ENCODE measurements at regions not wholly inside any gene's neighbourhood (a gene's known extent, or its start where the extent isn't known, plus 50 kb on each side); places are given as distances from the start of the nearest gene placed in this dataset.
A peak's percentile ranks its signal among the peaks of the same experiment; 100 is the strongest.

DNA sequence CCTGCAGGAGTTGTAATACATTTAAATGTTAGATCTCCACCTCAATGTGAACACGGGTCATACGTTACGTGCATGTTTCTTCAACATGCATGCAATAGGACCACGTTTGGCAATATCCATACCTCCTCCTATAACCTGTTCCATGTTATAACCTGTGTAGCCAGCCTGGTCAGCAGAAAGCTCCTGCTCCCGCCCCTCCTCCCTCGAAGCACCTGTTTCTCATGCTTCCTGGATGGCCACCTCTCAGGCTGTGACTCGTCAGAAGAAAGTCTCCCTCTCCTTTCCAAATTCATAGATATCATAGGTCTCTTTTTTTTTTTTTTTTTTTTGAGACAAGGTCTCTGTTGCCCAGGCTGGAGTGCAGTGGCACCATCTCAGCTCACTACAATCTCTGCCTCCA lies 96.5 kb downstream of the HMX1 start:
- DNase-seq = peak in 3 of 10 donors; percentile 20 to 52 (median 24)
- intact Hi-C loops (cut with DNase I) = no loop called here

GRCh38 chr4:8774071-8774470 lies 97.6 kb downstream of the HMX1 start:
- intact Hi-C loops (cut with DNase I) = no loop called here
- DNase-seq = peak in 3 of 10 donors; percentile 29 to 46 (median 40)

DNA sequence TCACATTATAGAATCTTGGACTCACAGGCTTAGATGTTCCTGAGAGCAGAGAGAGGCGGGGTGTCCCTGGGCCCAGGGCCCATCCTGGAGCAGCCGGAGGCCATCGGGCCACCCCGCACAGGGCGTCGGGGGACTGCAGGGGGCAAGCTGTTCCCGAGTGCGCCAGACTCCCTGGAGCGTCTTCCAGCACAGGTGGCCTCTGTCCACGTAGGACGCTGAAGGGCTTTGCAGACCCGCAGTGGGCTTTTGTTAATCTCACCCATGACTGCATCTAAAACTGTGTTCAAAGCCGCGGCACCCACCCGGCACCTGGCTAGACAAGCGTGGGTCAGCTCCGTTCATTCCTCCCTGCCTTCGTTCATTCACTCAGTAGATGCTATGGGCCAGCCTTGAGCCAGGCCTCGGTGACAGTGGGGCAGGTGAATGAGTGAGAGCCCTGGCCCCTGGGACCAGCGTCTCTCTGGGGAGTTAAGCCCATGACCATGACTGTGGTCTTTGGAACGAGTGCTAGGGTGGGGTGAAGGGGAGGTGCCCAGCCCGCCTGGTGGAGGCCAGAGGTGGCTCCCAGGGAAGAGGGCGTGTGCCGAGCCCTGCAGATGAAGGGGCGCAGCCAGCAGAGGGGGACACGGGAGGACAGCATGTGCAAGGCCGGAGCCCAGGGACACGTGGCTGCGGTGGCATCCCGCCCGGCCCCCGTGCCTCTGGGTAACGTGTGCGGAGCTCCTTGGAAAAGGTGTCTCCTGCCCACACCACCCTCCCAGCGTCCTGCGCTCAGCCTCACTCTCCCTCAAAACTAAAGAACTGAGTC lies 98.3 kb downstream of the HMX1 start:
- intact Hi-C loops (cut with DNase I) = no loop called here
- DNase-seq = peak in 4 of 10 donors; percentile 20 to 73 (median 52)

DNA sequence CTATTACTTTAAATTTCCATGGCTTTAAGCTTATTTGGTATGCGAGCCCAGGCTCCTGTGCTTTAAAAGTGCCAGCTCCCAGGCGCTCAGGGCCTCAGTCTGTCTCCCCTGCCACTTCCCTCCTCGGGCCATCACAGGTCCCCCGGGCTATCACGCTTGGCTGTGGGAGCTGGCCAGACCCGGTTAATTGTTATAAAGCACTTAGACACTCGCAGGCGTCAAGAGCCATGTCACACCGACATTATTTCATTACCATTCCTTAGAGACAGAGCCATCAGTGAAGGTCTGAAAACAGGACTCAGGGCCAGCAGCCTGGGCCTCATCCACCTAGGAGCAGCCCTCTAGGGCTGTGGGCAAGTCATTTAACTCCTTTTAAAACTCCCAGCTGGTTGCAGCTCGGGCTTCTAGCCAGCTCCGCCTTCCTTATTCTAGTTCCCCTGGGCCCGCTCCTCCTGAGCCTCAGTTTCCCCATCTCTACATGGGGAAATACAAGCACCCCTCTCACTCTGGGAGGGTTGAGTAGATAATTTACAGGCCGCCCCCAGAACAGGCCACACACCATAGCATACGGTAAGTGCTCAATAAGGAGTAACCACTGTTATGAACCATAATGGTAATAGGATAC lies 99.0 kb downstream of the HMX1 start:
- intact Hi-C loops (cut with DNase I) = no loop called here
- peak in 4 of 10 donors; percentile 9 to 42 (median 28) for DNase-seq

DNA sequence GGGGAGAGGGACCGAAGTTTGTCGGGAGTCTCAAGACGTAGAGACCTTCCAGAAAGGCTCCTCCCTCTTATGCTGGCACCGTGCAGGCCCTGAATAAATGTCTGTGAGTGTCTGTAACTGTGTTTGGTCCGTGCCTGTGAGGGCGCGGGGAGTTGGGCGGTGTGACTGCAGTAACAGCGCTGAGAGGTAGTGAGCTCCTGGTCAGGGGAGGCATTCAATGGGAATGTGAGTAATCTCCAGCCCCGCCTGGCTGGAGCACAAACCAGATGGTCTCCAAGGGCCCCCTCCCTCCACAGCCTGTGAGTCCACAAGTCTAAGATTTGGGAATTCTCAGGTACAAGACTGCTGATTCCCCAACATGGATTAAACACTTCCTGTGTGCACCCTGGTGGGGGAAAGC lies 100.0 kb downstream of the HMX1 start:
- intact Hi-C loops (cut with DNase I) = no loop called here
- DNase-seq = peak in 3 of 10 donors; percentile 22 to 33 (median 25)

- peak in 4 of 10 donors; percentile 26 to 76 (median 41) for DNase-seq
- intact Hi-C loops (cut with DNase I) = no loop called here
Measured at GRCh38 chr4:8771258-8771590, 100.4 kb downstream of the HMX1 start.

DNA sequence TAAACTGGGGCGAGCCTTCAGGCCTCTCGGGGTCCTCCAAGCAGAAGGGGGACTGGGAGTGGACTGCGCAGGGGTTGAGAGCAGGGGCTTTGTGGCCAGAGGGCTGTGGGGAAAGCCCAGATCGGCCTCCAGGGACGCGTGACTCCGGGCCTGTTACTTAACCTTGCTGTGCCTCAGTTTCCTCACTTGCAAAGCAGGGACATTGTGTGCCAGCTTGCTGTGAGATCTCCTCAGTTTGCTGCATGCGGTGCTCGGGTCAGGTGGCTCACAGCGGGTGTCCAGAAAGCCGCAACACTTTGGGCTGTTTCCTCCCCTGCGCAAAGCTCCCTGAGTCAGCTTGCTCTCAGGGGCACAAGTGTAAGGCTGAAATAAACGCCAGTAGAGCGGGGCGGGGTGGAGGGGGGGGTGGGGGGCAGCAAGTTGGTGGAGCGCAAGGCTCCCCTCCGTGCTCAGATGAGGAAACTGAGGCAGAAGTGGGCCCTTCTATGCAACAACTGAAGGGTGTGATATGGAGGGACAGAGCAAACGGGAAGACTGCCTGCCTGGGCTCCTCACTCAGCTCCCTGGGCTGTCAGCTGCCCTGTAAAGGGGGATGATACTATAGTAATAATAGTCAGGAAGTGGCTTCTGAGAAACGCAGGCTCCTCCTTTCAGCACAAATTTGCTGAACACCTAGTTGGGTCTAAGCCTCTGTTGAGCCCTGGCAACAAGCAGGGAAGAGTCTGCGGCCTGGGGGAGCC lies 101.0 kb downstream of the HMX1 start:
- DNase-seq = peak in 4 of 10 donors; percentile 8 to 49 (median 42)
- intact Hi-C loops (cut with DNase I) = no loop called here

GRCh38 chr4:8769645-8770517 lies 101.8 kb downstream of the HMX1 start:
- intact Hi-C loops (cut with DNase I) = no loop called here
- peak in 4 of 10 donors; percentile 6 to 72 (median 68) for DNase-seq

GRCh38 chr4:8768357-8768999 lies 103.2 kb downstream of the HMX1 start:
- intact Hi-C loops (cut with DNase I) = no loop called here
- peak in 4 of 10 donors; percentile 9 to 67 (median 48) for DNase-seq

DNA sequence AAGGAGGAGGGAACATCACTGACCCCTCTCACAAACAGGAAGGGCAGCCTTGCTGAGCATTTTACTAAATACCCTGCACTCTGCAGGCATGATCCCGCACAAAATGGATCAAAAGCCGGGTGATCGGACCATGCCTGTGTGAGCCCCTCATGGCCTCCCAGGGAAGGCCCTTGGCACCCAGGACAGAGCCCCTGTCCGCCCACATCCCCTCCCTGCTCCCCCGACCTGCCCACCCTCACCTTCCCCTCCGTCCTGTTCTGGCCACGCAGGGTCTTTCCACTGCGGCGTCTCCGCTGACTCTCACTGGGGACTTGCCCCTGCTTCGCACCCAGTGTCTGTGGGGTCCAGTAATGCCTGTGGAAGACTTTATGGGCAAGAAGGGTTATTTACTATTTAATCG lies 105.0 kb downstream of the HMX1 start:
- intact Hi-C loops (cut with DNase I) = no loop called here
- DNase-seq = peak in 3 of 10 donors; percentile 35 to 65 (median 62)

GRCh38 chr4:8765631-8766590 lies 105.7 kb downstream of the HMX1 start:
- intact Hi-C loops (cut with DNase I) = no loop called here
- peak in 3 of 10 donors; percentile 67 to 82 (median 76) for DNase-seq

DNA sequence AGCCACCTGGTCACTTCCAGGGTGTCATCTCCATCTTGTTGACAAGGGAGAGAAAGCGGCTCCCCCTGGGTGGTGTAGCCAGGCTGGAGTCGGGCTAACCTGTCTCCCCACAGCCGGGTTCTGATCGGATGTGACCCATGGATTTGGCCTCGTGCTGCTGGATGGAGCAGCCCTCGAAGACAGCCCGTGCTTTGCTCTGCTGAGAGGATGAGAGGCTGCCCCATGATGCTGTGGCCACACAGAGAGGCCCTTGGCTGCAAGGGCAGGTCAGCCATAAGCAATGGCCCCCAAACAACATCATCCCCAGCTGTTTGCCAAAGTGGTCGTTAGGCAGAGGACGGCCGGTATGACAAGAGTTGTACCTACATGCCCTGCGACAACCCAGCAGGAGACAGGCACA lies 106.6 kb downstream of the HMX1 start:
- intact Hi-C loops (cut with DNase I) = no loop called here
- DNase-seq = peak in 3 of 10 donors; percentile 10 to 55 (median 48)

GRCh38 chr4:8763966-8764901 lies 107.4 kb downstream of the HMX1 start:
- DNase-seq = peak in 3 of 10 donors; percentile 62 to 67 (median 64)
- intact Hi-C loops (cut with DNase I) = no loop called here

- peak in 3 of 10 donors; percentile 33 to 70 (median 51) for DNase-seq
- intact Hi-C loops (cut with DNase I) = no loop called here
Measured at GRCh38 chr4:8762951-8763735, 108.5 kb downstream of the HMX1 start.

GRCh38 chr4:8762356-8762755 lies 109.3 kb downstream of the HMX1 start:
- intact Hi-C loops (cut with DNase I) = no loop called here
- DNase-seq = peak in 3 of 10 donors; percentile 22 to 62 (median 35)

- DNase-seq = peak in 3 of 10 donors; percentile 35 to 66 (median 53)
- intact Hi-C loops (cut with DNase I) = no loop called here
Measured at GRCh38 chr4:8761824-8762205, 109.8 kb downstream of the HMX1 start.
